Peyer's patch (tissue), 4 donors: ENCODE measurements at regions not wholly inside any gene's neighbourhood (a gene's known extent, or its start where the extent isn't known, plus 50 kb on each side); places are given as distances from the start of the nearest gene placed in this dataset.

Experiments used
- CTCF ChIP-seq, 6 experiments: fragments of 450-650 bp in 4 of 6; fragments of 200-600 bp in 2 of 6; sonication (generic) in 1 of 6; IDR thresholded peaks; one replicate each; pipeline ENCODE4 v1.5.1; 2017 to 2019; ENCODE audit warnings: antibody characterized with exemption in 6 of 6, mild to moderate bottlenecking in 3 of 6, moderate library complexity in 1 of 6
- POLR2A ChIP-seq, 2 donors: fragments of 450-650 bp; IDR thresholded peaks; one replicate each; pipeline ENCODE4 v1.5.1; 2017; ENCODE audit warnings: antibody characterized with exemption in 2 of 2, mild to moderate bottlenecking in 2 of 2, moderate library complexity in 2 of 2

- TF ChIP-seq POLR2A (IDR thresholded peaks at IDR 0.05) (no peak), CTCF (IDR thresholded peaks at IDR 0.05) (no peak)
Measured at GRCh38 chr16:76204249-76204648, 73.0 kb upstream of the CNTNAP4 start.
